SK-N-SH (cell line): ENCODE measurements at regions not wholly inside any gene's neighbourhood (a gene's known extent, or its start where the extent isn't known, plus 50 kb on each side); places are given as distances from the start of the nearest gene placed in this dataset.

Experiments
- CTCF ChIA-PET: fragments of 300-600, 350-600 bp; formaldehyde crosslinking; extraction: SDS; loops from one replicate; lab custom pipeline; 2021; lab: Yijun Ruan, JAX
- POLR2A ChIA-PET: fragments of 350-600 bp; sonication (Branson Sonifier 250); formaldehyde crosslinking; extraction: SDS; loops from one replicate; lab custom pipeline; 2020; ENCODE audit warnings: antibody characterized with exemption, inconsistent platforms; lab: Yijun Ruan, JAX
- DNase-seq: peaks from one replicate; pipeline ENCODE4 v3.0.0; 2012
- H2AFZ ChIP-seq: fragments of 200-600 bp; sonication (generic); 2 replicates; pipeline ENCODE4 v1.8.1; 2016; ENCODE audit warnings: antibody characterized with exemption, mild to moderate bottlenecking, low read depth
- H3F3A ChIP-seq: fragments of 200-600 bp; sonication (generic); replicated peaks from 2 replicates; pipeline ENCODE3; 2016; ENCODE audit warnings: antibody characterized with exemption, mild to moderate bottlenecking; ENCODE audit not compliant: insufficient read depth
- H3K27ac ChIP-seq, 2 experiments: fragments of 200-500 bp in 1 of 2; fragments of 200-600 bp in 1 of 2; sonication (Bioruptor generic) in 1 of 2; sonication (generic), shearing (Covaris generic) in 1 of 2; 2 replicates each; pipeline versions ENCODE4 v1.5.1 to v1.6.1; 2014 to 2016; ENCODE audit warnings: low read depth in 2 of 2, inconsistent platforms in 1 of 2, low read length in 1 of 2, mild to moderate bottlenecking in 1 of 2, mixed read lengths in 1 of 2
- H3K27me3 ChIP-seq: fragments of 200-600 bp; sonication (generic), shearing (Covaris generic); 2 replicates; pipeline ENCODE4 v1.6.1; 2016; ENCODE audit warnings: mixed run types; ENCODE audit not compliant: insufficient read depth
- H3K36me3 ChIP-seq, 2 experiments: fragments of 200-500 bp in 1 of 2; fragments of 200-600 bp in 1 of 2; sonication (Bioruptor generic) in 1 of 2; sonication (generic) in 1 of 2; replicated peaks in 1 of 2; 2 replicates each; pipeline versions ENCODE3 to v1.5.1; 2014 to 2016; ENCODE audit warnings: low read length in 1 of 2, mild to moderate bottlenecking in 1 of 2; ENCODE audit not compliant: insufficient read depth in 2 of 2, control insufficient read depth in 1 of 2
- H3K4me1 ChIP-seq, 2 experiments: fragments of 200-500 bp in 1 of 2; fragments of 200-600 bp in 1 of 2; sonication (Bioruptor generic) in 1 of 2; sonication (generic), shearing (Covaris generic) in 1 of 2; 2 replicates each; pipeline versions ENCODE4 v1.5.1 to v1.6.1; 2014 to 2016; ENCODE audit warnings: low read depth in 1 of 2, low read length in 1 of 2, mixed run types in 1 of 2; ENCODE audit not compliant: insufficient read depth in 2 of 2, control insufficient read depth in 1 of 2
- H3K4me2 ChIP-seq: fragments of 200-600 bp; sonication (generic), shearing (Covaris generic); 2 replicates; pipeline ENCODE4 v1.6.1; 2017; ENCODE audit warnings: mixed run types
- H3K4me3 ChIP-seq, 2 experiments: fragments of 200-500 bp in 1 of 2; fragments of 200-600 bp in 1 of 2; sonication (Bioruptor generic) in 1 of 2; sonication (generic), shearing (Covaris generic) in 1 of 2; 2 replicates each; pipeline versions ENCODE4 v1.5.1 to v1.8.1; 2014 to 2016; ENCODE audit warnings: low read depth in 2 of 2, inconsistent platforms in 1 of 2, low read length in 1 of 2, mild to moderate bottlenecking in 1 of 2, mixed read lengths in 1 of 2, moderate library complexity in 1 of 2
- H3K79me2 ChIP-seq: fragments of 200-600 bp; sonication (generic); 2 replicates; pipeline ENCODE4 v1.8.1; 2017; ENCODE audit warnings: mild to moderate bottlenecking; ENCODE audit not compliant: insufficient read depth
- H3K9ac ChIP-seq: fragments of 200-600 bp; sonication (generic); 2 replicates; pipeline ENCODE4 v1.6.1; 2017; ENCODE audit warnings: mixed run types
- H3K9me2 ChIP-seq: fragments of 200-600 bp; sonication (generic); 2 replicates; pipeline ENCODE4 v1.6.1; 2017; ENCODE audit warnings: mixed run types
- H3K9me3 ChIP-seq: fragments of 200-600 bp; sonication (generic); 2 replicates; pipeline ENCODE4 v1.6.1; 2017; ENCODE audit warnings: mixed run types, mild to moderate bottlenecking, moderate library complexity
- H4K20me1 ChIP-seq: fragments of 200-600 bp; sonication (generic); 2 replicates; pipeline ENCODE4 v1.6.1; 2017; ENCODE audit warnings: mild to moderate bottlenecking, mixed run types; ENCODE audit not compliant: insufficient read depth
- EP300 ChIP-seq, 2 experiments: IDR thresholded peaks; 2 replicates each; pipeline versions ENCODE4 v1.4.0 to v1.6.1; 2012; ENCODE audit warnings: borderline replicate concordance in 1 of 2, low read depth in 1 of 2, low read length in 1 of 2
- FOSL2 ChIP-seq: IDR thresholded peaks from 2 replicates; pipeline ENCODE4 v1.4.0; 2012; ENCODE audit warnings: low read depth, mild to moderate bottlenecking, moderate library complexity, borderline replicate concordance
- FOXM1 ChIP-seq: IDR thresholded peaks from 2 replicates; pipeline ENCODE4 v1.4.0; 2012; ENCODE audit warnings: low read depth, mild to moderate bottlenecking
- POLR2AphosphoS5 ChIP-seq: IDR thresholded peaks from 2 replicates; pipeline ENCODE4 v1.6.1; 2012; ENCODE audit warnings: low read depth, low read length
- TCF12 ChIP-seq: IDR thresholded peaks from 2 replicates; pipeline ENCODE4 v1.4.0; 2012
- WGBS: methylation state at CpG from one replicate; pipeline ENCODE4 v1.1.6; 2017; ENCODE audit warnings: low lambda C conversion rate; 5-methylcytosine and 5-hydroxymethylcytosine counted together
- TF ChIP-seq, protein P1 (sequence below): IDR thresholded peaks from 2 replicates; pipeline ENCODE4 v1.4.0; 2012; ENCODE audit warnings: low read depth, borderline replicate concordance
- TF ChIP-seq, protein P2 (sequence below): fragments of 200-600 bp; sonication (generic); IDR thresholded peaks from 2 replicates; pipeline ENCODE4 v1.6.1; 2017; ENCODE audit warnings: antibody characterized with exemption, mild to moderate bottlenecking, moderate library complexity
- TF ChIP-seq, protein P3 (sequence below): IDR thresholded peaks from 2 replicates; pipeline ENCODE4 v1.4.0; 2012; ENCODE audit warnings: low read depth, borderline replicate concordance
- TF ChIP-seq, protein P4 (sequence below): IDR thresholded peaks from 2 replicates; pipeline ENCODE4 v1.6.1; 2012; ENCODE audit warnings: mild to moderate bottlenecking, low read depth, low read length, moderate library complexity
- TF ChIP-seq, protein P5 (sequence below): fragments of 150-350 bp; IDR thresholded peaks from 2 replicates; pipeline ENCODE4 v1.6.1; 2016; ENCODE audit warnings: mild to moderate bottlenecking, low read depth, low read length

DNA sequence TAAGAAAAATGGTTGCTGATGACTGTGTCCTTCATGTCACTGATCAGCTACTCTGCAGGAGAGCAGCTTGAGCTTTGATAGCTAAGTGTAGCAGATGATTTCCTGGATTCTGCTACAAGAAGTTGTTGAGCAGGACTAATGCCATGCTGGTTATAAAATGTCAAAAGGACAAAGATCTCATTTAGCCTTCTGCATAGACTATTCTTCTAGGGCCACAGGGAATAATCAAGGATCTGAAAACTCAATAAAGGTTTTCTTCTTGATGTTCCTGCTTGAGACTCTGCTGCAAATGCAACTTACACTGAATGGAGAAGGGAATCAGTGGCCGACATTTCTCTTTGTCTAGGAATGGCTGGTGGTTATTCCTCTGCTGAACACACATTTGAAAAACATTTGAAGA is 360.3 kb upstream of the PTCHD4 start:
- Histone ChIP-seq H3K4me1 (no peaks in the 10 kb centered on the region), H3K27me3 (no peaks in the 10 kb centered on the region; the same call in 1 of the 2 replicates)
- POLR2A ChIA-PET, result no interaction called here

DNA sequence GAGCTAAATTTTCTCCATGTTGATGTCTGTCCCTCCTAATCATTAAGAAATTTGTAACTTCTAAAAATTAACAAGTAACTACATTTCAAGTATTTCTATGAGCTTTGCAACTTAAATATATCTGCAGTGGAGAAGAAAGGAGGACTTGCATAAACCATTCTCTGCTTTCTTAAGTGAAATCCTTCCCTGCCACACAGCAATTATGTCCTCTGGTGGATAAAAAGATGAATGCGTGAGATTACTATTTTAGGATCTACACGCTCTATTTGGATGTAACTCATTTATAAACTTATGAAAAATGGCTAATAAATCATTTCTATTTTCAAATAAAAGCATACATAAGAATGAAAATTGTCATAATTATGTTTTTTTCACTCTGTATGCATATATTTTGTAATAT is 338.0 kb upstream of the PTCHD4 start:
- no peaks in the 10 kb centered on the region for H3K4me1 ChIP-seq
- TF ChIP-seq, protein P1, sequence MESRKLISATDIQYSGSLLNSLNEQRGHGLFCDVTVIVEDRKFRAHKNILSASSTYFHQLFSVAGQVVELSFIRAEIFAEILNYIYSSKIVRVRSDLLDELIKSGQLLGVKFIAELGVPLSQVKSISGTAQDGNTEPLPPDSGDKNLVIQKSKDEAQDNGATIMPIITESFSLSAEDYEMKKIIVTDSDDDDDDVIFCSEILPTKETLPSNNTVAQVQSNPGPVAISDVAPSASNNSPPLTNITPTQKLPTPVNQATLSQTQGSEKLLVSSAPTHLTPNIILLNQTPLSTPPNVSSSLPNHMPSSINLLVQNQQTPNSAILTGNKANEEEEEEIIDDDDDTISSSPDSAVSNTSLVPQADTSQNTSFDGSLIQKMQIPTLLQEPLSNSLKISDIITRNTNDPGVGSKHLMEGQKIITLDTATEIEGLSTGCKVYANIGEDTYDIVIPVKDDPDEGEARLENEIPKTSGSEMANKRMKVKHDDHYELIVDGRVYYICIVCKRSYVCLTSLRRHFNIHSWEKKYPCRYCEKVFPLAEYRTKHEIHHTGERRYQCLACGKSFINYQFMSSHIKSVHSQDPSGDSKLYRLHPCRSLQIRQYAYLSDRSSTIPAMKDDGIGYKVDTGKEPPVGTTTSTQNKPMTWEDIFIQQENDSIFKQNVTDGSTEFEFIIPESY, result no peak
- TF ChIP-seq, protein P2, sequence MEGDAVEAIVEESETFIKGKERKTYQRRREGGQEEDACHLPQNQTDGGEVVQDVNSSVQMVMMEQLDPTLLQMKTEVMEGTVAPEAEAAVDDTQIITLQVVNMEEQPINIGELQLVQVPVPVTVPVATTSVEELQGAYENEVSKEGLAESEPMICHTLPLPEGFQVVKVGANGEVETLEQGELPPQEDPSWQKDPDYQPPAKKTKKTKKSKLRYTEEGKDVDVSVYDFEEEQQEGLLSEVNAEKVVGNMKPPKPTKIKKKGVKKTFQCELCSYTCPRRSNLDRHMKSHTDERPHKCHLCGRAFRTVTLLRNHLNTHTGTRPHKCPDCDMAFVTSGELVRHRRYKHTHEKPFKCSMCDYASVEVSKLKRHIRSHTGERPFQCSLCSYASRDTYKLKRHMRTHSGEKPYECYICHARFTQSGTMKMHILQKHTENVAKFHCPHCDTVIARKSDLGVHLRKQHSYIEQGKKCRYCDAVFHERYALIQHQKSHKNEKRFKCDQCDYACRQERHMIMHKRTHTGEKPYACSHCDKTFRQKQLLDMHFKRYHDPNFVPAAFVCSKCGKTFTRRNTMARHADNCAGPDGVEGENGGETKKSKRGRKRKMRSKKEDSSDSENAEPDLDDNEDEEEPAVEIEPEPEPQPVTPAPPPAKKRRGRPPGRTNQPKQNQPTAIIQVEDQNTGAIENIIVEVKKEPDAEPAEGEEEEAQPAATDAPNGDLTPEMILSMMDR, result peak; percentile 34
- H4K20me1 ChIP-seq, result no peaks in the 10 kb centered on the region
- H3K36me3 ChIP-seq, result no peaks in the 10 kb centered on the region
- H3K4me2 ChIP-seq, result no peak overlapping the region
- ChIA-PET POLR2A (no interaction called here), CTCF (no interaction called here)
- no peaks in the 10 kb centered on the region for H3K79me2 ChIP-seq
- H2AFZ ChIP-seq, result no peak overlapping the region
- H3K9me2 ChIP-seq, result no peaks in the 10 kb centered on the region
- H3K4me3 ChIP-seq, result no peak overlapping the region
- no peaks in the 10 kb centered on the region for H3K9me3 ChIP-seq
- WGBS, result 61% methylated on average over 2 of the region's 2 CpGs
- DNase-seq, result no peak
- no peak overlapping the region for H3K9ac ChIP-seq
- H3F3A ChIP-seq, result no peaks in the 10 kb centered on the region
- H3K27me3 ChIP-seq, result no peaks in the 10 kb centered on the region
- H3K27ac ChIP-seq, result no peak overlapping the region

More for the DNA sequence above, 360.3 kb upstream of the PTCHD4 start:
- WGBS, result 20% methylated on average over 1 of the region's 1 CpG
- no peak for TF ChIP-seq FOXM1
- TF ChIP-seq, all 33 proteins: peak for 0
- no peaks in the 10 kb centered on the region for H3K79me2 ChIP-seq
- H3K4me3 ChIP-seq, result no peak overlapping the region
- no peaks in the 10 kb centered on the region for H3K9me2 ChIP-seq
- H2AFZ ChIP-seq, result no peak overlapping the region
- no peak overlapping the region for H3K4me2 ChIP-seq
- DNase-seq, result no peak
- H4K20me1 ChIP-seq, result no peaks in the 10 kb centered on the region
- H3K27ac ChIP-seq, result no peak overlapping the region
- H3K9me3 ChIP-seq, result no peaks in the 10 kb centered on the region; the same call in 1 of the 2 replicates
- no peaks in the 10 kb centered on the region for H3K36me3 ChIP-seq
- H3F3A ChIP-seq, result no peaks in the 10 kb centered on the region
- no peak overlapping the region for H3K9ac ChIP-seq
- CTCF ChIA-PET, result no interaction called here

DNA sequence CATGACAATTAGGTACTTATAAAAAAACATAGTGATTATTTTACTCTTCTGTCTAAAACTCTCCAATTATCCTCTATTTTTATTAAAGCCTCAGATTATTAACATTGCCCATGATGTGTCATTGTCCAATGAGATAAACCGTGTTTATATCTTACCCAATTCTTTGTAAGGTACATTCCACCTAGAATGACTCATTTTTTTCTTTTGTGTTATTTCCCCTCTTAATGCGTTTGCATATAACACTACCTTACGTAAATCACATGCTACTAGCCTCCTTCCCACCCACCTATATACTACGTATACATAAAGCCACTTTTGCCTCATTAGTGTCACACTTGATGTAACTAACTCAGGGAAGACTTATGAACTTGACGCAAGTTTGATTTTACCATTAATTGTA is 336.3 kb upstream of the PTCHD4 start:
- Histone ChIP-seq H3K27ac (no peak overlapping the region), H3K36me3 (no peaks in the 10 kb centered on the region), H2AFZ (no peak overlapping the region), H3K9me3 (no peaks in the 10 kb centered on the region), H3K9me2 (no peaks in the 10 kb centered on the region), H3K9ac (no peak overlapping the region), H3K79me2 (no peaks in the 10 kb centered on the region), H4K20me1 (no peaks in the 10 kb centered on the region), H3K4me1 (no peaks in the 10 kb centered on the region), H3F3A (no peaks in the 10 kb centered on the region), H3K4me3 (no peak overlapping the region), H3K4me2 (no peak overlapping the region), H3K27me3 (no peaks in the 10 kb centered on the region)
- ChIA-PET POLR2A (no interaction called here), CTCF (no interaction called here)
- WGBS, result 62% methylated on average over 5 of the region's 5 CpGs
- no peak for DNase-seq
- no peak for TF ChIP-seq FOXM1
- no peak for TF ChIP-seq FOSL2
- TF ChIP-seq EP300 (IDR thresholded peaks at IDR 0.05; ENCODE audit: borderline replicate concordance in 1 of 2, low read depth in 1 of 2, low read length in 1 of 2), result no peak
- TF ChIP-seq, protein P3, sequence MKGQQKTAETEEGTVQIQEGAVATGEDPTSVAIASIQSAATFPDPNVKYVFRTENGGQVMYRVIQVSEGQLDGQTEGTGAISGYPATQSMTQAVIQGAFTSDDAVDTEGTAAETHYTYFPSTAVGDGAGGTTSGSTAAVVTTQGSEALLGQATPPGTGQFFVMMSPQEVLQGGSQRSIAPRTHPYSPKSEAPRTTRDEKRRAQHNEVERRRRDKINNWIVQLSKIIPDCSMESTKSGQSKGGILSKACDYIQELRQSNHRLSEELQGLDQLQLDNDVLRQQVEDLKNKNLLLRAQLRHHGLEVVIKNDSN, result no peak
- TF ChIP-seq, protein P4, sequence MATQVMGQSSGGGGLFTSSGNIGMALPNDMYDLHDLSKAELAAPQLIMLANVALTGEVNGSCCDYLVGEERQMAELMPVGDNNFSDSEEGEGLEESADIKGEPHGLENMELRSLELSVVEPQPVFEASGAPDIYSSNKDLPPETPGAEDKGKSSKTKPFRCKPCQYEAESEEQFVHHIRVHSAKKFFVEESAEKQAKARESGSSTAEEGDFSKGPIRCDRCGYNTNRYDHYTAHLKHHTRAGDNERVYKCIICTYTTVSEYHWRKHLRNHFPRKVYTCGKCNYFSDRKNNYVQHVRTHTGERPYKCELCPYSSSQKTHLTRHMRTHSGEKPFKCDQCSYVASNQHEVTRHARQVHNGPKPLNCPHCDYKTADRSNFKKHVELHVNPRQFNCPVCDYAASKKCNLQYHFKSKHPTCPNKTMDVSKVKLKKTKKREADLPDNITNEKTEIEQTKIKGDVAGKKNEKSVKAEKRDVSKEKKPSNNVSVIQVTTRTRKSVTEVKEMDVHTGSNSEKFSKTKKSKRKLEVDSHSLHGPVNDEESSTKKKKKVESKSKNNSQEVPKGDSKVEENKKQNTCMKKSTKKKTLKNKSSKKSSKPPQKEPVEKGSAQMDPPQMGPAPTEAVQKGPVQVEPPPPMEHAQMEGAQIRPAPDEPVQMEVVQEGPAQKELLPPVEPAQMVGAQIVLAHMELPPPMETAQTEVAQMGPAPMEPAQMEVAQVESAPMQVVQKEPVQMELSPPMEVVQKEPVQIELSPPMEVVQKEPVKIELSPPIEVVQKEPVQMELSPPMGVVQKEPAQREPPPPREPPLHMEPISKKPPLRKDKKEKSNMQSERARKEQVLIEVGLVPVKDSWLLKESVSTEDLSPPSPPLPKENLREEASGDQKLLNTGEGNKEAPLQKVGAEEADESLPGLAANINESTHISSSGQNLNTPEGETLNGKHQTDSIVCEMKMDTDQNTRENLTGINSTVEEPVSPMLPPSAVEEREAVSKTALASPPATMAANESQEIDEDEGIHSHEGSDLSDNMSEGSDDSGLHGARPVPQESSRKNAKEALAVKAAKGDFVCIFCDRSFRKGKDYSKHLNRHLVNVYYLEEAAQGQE, result no peak
- TF ChIP-seq POLR2AphosphoS5, result no peak
- TF ChIP-seq TCF12, result no peak
- TF ChIP-seq, protein P5, sequence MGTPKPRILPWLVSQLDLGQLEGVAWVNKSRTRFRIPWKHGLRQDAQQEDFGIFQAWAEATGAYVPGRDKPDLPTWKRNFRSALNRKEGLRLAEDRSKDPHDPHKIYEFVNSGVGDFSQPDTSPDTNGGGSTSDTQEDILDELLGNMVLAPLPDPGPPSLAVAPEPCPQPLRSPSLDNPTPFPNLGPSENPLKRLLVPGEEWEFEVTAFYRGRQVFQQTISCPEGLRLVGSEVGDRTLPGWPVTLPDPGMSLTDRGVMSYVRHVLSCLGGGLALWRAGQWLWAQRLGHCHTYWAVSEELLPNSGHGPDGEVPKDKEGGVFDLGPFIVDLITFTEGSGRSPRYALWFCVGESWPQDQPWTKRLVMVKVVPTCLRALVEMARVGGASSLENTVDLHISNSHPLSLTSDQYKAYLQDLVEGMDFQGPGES, result no peak
